ENCODE measurements at regions not wholly inside any gene's neighbourhood (a gene's known extent, or its start where the extent isn't known, plus 50 kb on each side); places are given as distances from the start of the nearest gene placed in this dataset.

DNA sequence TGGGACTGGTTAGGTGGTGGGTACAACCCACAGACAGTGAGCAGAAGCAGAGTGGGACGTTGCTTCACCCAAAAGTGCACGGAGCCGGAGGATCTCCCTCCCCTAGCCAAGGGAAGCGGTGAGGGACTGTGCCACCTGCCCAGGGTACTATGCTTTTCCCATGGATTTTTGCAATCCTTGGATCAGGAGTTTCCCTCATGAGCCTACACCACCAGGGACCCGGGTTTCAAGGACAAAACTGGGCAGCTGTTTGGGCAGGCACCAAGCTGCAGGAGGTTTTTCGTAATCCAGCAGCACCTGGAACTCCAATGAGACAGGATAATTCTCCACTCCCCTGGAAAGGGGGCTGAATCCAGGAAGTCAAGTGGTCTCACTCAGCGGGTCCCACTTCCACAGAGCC is 209.1 kb upstream of the CXCL12 start:
- DNase-seq (ENCODE audit: low read depth, low spot score) (no peak), ATAC-seq (no peak)
- Histone ChIP-seq H3K9me2 (ENCODE audit: insufficient read depth) (no peaks in the 10 kb centered on the region), H2AFZ (ENCODE audit: low read depth, low read length, poor library complexity, severe bottlenecking) (no peak overlapping the region), H3K36me3 (ENCODE audit: control insufficient read depth in 1 of 2, insufficient read depth in 2 of 2, low read length in 2 of 2) (no peaks in the 10 kb centered on the region), H3K27me3 (ENCODE audit: insufficient read depth, low read length) (peaks cover 25% of the 10 kb centered on the region), H3K4me3 (replicated peaks in 1 of 2; ENCODE audit: low read depth in 1 of 2, low read length in 2 of 2) (no peak overlapping the region), H3K9me3 (ENCODE audit: control insufficient read depth in 1 of 2, insufficient read depth in 1 of 2, low read depth in 1 of 2, low read length in 2 of 2) (no peaks in the 10 kb centered on the region), H3K79me2 (ENCODE audit: insufficient read depth, low read length) (no peaks in the 10 kb centered on the region), H4K20me1 (ENCODE audit: insufficient read depth) (no peaks in the 10 kb centered on the region), H3K9ac (ENCODE audit: low read length) (no peak overlapping the region), H3K4me2 (ENCODE audit: low read length) (no peak overlapping the region), H3K4me1 (ENCODE audit: control insufficient read depth in 1 of 2, insufficient read depth in 2 of 2, low read length in 2 of 2) (no peaks in the 10 kb centered on the region), H3K27ac (ENCODE audit: low read depth, low read length) (no peak overlapping the region)
- ChIA-PET RAD21 (ENCODE audit: low non-redundant PET in 1 of 2, low total read pairs in 2 of 2, uncharacterized antibody in 2 of 2, unreplicated experiment in 2 of 2) (no interaction called here), POLR2A (no interaction called here), CTCF (no interaction called here)
- no peak for TF ChIP-seq ELF1 (IDR thresholded peaks at IDR 0.05; ENCODE audit: borderline replicate concordance, low read depth)
- TF ChIP-seq JUND (IDR thresholded peaks at IDR 0.05) = no peak
- no peak for TF ChIP-seq CEBPB (IDR thresholded peaks at IDR 0.05; ENCODE audit: low read depth)
- TF ChIP-seq FOSL1 (IDR thresholded peaks at IDR 0.05; ENCODE audit: low read depth) = no peak
- no peak for TF ChIP-seq SRF (IDR thresholded peaks at IDR 0.05; ENCODE audit: low read depth)
- TF ChIP-seq CBX3 (IDR thresholded peaks at IDR 0.05; ENCODE audit: low read depth) = no peak
- no peak for TF ChIP-seq POLR2AphosphoS5 (IDR thresholded peaks at IDR 0.05; ENCODE audit: low read depth, low read length)
- no peak for TF ChIP-seq YY1 (IDR thresholded peaks at IDR 0.05; ENCODE audit: extremely low read depth, insufficient replicate concordance, low read depth, low read length)
- TF ChIP-seq, protein P1, sequence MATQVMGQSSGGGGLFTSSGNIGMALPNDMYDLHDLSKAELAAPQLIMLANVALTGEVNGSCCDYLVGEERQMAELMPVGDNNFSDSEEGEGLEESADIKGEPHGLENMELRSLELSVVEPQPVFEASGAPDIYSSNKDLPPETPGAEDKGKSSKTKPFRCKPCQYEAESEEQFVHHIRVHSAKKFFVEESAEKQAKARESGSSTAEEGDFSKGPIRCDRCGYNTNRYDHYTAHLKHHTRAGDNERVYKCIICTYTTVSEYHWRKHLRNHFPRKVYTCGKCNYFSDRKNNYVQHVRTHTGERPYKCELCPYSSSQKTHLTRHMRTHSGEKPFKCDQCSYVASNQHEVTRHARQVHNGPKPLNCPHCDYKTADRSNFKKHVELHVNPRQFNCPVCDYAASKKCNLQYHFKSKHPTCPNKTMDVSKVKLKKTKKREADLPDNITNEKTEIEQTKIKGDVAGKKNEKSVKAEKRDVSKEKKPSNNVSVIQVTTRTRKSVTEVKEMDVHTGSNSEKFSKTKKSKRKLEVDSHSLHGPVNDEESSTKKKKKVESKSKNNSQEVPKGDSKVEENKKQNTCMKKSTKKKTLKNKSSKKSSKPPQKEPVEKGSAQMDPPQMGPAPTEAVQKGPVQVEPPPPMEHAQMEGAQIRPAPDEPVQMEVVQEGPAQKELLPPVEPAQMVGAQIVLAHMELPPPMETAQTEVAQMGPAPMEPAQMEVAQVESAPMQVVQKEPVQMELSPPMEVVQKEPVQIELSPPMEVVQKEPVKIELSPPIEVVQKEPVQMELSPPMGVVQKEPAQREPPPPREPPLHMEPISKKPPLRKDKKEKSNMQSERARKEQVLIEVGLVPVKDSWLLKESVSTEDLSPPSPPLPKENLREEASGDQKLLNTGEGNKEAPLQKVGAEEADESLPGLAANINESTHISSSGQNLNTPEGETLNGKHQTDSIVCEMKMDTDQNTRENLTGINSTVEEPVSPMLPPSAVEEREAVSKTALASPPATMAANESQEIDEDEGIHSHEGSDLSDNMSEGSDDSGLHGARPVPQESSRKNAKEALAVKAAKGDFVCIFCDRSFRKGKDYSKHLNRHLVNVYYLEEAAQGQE (IDR thresholded peaks at IDR 0.05; ENCODE audit: low read depth) = no peak
- TF ChIP-seq, protein P2, sequence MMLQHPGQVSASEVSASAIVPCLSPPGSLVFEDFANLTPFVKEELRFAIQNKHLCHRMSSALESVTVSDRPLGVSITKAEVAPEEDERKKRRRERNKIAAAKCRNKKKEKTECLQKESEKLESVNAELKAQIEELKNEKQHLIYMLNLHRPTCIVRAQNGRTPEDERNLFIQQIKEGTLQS (IDR thresholded peaks at IDR 0.05) = no peak
- TF ChIP-seq, protein P3, sequence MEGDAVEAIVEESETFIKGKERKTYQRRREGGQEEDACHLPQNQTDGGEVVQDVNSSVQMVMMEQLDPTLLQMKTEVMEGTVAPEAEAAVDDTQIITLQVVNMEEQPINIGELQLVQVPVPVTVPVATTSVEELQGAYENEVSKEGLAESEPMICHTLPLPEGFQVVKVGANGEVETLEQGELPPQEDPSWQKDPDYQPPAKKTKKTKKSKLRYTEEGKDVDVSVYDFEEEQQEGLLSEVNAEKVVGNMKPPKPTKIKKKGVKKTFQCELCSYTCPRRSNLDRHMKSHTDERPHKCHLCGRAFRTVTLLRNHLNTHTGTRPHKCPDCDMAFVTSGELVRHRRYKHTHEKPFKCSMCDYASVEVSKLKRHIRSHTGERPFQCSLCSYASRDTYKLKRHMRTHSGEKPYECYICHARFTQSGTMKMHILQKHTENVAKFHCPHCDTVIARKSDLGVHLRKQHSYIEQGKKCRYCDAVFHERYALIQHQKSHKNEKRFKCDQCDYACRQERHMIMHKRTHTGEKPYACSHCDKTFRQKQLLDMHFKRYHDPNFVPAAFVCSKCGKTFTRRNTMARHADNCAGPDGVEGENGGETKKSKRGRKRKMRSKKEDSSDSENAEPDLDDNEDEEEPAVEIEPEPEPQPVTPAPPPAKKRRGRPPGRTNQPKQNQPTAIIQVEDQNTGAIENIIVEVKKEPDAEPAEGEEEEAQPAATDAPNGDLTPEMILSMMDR (IDR thresholded peaks at IDR 0.05 in 2 of 3, conservative IDR thresholded peaks at IDR 0.05 in 1 of 3; ENCODE audit: borderline replicate concordance in 1 of 3, insufficient read depth in 1 of 3, low read depth in 2 of 3, low read length in 2 of 3) = no peak
- TF ChIP-seq, protein P4, sequence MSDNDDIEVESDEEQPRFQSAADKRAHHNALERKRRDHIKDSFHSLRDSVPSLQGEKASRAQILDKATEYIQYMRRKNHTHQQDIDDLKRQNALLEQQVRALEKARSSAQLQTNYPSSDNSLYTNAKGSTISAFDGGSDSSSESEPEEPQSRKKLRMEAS (IDR thresholded peaks at IDR 0.05) = no peak
- no peak for TF ChIP-seq EGR1 (IDR thresholded peaks at IDR 0.05; ENCODE audit: low read depth)
- TF ChIP-seq SP1 (IDR thresholded peaks at IDR 0.05; ENCODE audit: low read depth) = no peak
- no peak for TF ChIP-seq TCF7L2 (IDR thresholded peaks at IDR 0.05; ENCODE audit: borderline replicate concordance, extremely low read depth, insufficient read depth, insufficient read length)
- TF ChIP-seq SIN3A (IDR thresholded peaks at IDR 0.05; ENCODE audit: low read depth) = no peak
- no peak for TF ChIP-seq ZNF274 (IDR thresholded peaks at IDR 0.05; ENCODE audit: low read depth, low read length)
- TF ChIP-seq, protein P5, sequence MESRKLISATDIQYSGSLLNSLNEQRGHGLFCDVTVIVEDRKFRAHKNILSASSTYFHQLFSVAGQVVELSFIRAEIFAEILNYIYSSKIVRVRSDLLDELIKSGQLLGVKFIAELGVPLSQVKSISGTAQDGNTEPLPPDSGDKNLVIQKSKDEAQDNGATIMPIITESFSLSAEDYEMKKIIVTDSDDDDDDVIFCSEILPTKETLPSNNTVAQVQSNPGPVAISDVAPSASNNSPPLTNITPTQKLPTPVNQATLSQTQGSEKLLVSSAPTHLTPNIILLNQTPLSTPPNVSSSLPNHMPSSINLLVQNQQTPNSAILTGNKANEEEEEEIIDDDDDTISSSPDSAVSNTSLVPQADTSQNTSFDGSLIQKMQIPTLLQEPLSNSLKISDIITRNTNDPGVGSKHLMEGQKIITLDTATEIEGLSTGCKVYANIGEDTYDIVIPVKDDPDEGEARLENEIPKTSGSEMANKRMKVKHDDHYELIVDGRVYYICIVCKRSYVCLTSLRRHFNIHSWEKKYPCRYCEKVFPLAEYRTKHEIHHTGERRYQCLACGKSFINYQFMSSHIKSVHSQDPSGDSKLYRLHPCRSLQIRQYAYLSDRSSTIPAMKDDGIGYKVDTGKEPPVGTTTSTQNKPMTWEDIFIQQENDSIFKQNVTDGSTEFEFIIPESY (IDR thresholded peaks at IDR 0.05; ENCODE audit: extremely low read depth, insufficient replicate concordance, low read length) = no peak
- TF ChIP-seq POLR2A (IDR thresholded peaks at IDR 0.05; ENCODE audit: borderline replicate concordance, extremely low read depth, insufficient read depth, insufficient read length) = no peak
- intact Hi-C loops (cut with micrococcal nuclease) = no loop called here
- BruUV-seq (replicated peaks) = no TSS peak

Data from HCT116 (cell line).